GM18907 (cell line): ENCODE measurements at regions not wholly inside any gene's neighbourhood (a gene's known extent, or its start where the extent isn't known, plus 50 kb on each side); places are given as distances from the start of the nearest gene placed in this dataset.
"Not testable (repeated sequence)": the region's sequence is repeated elsewhere in the genome, so short reads cannot be mapped to it uniquely, and the experiment has no call there.

Source experiments
- ATAC-seq: cut with Tn5 transposase; IDR thresholded peaks from one replicate; pipeline ENCODE4 v1.9.1; 2021; ENCODE audit warnings: mild to moderate bottlenecking, moderate library complexity; ENCODE audit not compliant: unreplicated experiment

DNA sequence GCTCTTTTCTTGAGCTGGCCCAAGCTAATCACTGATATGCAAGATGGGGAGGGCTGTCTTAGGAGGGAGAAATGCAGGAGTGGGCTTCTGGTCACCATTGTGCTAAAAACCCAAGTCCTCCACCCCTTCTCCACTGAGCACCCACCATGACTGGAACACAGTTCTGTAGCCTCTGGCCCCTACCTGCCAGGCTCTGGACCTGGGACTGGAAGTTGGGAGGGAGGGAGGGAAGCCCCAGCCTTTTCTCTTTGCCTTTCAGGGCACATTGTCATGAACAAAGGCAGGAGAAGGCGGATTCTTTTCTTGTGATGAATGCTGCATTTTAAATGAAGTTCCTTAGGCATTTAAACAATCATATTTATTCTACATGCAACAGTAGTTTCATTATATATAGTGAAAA is 559.1 kb upstream of the TRPC7 start:
- ATAC-seq: no peak

DNA sequence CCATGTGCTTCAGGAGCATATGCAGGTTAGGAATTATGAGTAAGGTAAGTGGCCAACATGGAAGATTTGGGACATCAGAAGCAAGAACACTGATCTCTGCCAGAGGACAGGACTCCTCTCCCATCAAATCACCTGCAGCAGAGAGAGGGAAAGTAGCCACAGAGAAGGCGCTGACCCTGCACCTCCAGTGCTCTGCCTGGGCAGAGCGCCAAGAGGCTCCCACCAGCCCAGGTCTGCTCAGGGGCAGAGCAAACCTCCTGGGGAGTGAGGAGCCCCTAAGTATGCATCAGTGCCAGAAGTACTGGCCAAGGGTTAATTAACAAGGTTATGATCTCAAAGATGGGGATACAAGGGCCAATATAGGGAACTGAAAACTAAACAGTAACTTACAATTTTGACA is 545.3 kb upstream of the TRPC7 start:
- ATAC-seq: no peak

DNA sequence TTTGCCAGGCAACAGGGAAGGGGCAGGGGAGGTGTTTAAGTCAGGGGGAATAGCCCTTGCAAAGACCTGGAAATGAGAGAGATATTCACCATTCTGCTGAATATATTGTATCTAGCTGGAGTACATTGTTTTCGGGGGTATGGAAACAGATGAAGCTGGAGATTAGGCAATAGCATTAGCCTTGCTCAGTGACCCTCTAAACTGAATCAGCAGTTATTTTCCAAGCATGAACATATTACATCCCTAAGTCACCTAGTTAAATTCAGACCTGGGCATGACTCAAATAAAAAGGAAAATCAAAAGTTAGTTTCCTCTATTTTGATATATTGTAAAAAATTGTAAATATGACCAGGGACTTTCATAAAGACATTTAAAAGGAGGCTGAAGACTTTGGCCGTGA is 544.6 kb upstream of the TRPC7 start:
- no peak for ATAC-seq

DNA sequence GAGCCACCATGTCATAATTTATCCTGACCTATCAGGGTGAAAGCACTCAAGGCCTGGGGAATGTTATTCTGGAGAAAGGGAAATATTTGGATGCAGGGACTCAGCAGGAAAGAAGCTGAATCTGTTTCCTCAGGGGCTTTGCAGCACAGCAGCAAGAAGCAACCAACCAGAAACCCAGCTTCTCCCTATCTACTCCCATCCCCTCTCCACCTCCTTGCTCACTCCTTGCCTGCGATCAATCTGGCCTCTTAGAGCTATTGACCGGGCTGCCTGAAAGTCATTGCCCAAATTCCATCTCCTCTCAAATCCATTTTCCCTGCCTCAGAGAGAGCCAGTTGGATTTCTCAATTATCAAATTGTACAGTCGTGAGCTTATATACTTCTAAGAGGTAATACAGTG is 542.0 kb upstream of the TRPC7 start:
- ATAC-seq: no peak

DNA sequence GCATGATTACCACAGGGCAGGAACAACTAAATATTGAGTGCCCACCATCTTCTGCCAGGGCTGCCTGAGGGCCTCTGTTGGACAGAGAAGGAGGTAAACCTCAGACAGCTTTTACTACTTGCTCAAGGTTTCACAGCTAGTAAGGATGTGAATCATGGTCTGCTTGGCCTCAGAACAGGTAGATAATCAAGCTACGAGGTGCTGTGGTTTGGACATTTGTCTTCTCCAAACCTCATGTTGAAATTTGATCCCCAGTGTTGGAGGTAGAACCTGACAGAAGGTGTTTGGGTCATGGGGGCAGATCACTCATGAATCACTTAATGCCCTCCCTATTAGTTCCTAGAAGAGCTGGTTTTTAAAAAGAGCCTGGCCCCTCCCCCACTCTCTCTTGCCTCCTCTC is 541.2 kb upstream of the TRPC7 start:
- no peak for ATAC-seq

DNA sequence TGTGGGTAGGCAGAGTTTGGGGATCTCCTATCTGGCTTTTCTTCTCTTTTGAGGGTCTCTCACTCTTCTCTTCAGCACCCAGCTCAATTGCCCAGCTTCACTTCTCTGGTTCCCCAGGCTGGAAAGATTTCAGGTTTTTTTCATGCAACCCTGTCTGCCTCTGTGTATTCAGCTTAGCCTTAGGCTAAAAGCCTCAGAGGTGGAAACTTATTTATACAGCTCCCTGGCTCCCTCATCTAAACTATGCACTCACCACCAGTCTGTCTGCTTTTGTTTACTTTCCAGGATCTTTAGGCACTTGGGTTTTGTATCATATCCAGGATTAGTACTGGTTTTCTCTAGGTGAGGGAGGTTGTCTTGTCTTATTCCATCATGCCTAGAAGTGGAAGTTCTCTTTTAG is 540.2 kb upstream of the TRPC7 start:
- no peak for ATAC-seq

DNA sequence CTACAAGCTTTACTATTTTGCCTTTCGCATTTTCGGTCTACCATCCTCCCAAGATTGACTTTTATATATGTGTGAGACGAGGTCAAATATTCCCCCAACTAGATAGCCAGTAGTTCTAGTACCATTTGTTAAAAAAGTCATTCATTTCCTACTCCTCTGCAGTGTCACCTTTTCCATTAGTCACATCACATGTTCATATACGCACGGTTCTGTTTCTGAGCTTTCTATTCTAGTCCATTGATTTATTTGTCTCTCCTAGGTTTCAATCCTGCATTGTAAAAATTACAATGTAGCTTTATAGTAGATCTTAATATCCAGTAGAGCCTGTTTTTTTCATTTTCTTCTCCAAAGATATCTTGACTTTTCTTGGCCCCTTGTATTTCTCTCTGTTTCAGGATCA is 528.7 kb upstream of the TRPC7 start:
- no peak for ATAC-seq

DNA sequence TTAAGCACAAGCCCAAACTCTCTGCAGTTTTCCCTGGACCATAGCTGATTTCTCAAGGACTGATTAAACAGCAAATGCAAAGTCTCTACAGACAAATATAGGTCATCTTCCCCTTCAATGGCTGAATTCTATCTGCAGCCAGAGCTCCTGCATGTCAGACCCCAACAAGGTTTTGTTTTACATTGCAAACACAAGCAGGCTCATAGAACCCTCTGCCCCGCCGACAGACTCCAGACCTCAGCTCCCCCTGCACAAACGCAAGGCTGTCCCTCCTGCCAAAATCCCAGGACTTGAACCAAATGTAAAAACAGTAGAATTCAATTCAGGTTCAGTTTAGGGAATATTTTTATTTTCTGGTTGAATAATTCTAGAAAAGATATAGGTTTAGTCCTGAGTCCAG is 526.7 kb upstream of the TRPC7 start:
- no peak for ATAC-seq

DNA sequence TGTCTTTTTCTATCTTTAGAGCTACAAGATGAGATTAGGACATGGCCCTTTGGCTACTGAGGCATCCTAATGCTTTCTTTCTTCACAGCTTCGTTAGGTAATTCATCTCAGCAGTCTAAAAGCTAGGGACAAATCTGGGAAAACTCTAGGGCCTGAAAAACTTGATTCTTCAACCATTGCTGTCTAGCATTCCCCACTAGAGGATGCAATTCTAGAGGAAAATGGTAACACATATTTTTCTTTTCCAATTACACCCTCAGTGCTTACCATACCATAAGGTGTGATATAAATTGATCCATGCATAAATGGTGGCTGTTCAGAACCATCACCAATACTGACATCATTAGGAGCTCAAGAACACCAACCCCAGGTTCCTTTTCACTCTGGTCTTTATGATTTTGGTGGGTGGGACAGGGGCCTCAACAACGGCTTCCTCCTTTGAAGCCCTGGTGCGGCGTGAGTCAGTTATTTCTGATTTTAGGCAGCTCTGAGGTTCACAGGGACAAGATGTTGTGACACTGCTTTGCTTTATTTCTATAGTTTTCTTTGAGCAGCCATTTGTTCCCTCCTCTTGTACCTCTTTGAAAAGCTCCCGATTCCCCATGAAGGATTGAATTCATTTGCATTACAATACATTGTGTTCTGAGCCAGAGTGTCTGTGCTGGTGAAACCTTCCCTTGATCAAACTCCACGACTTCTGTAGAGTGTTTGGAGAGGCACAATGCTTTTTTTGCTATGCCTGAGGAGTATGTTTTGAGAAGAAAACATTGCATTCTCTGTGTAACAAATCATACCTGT is 526.0 kb upstream of the TRPC7 start:
- ATAC-seq: no peak

DNA sequence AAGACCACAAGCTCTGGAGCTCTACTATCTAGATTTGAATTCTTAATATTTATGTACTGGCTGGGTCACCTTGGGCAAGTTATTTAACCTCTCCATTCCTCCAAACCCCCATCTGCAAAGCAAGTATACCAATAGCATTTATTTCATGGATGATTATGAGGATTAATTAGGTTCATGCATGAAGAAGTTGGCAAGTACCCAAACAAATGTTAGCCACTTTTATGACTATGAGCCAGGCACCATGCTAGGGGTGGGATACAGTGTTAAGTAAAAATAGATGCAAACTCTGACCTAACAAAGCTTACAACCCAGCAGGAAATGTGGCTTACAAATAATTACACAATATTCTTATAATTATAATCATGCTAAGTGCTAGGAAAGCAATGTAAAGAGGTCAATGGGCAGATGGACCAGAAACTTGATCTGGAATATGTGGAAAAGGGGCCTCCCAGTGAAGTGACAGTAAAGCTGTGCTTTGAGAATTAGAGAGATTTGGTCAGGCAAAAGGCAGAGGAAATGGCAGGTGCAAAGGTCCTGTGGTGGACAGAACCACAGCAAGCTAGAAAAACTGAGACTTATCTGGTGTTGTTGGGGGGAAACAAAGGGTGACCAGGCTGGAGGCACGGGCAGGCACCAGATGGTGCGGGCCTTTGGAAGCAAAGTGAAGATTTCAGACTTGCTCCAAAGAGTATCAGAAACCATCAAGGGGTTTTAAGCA is 525.2 kb upstream of the TRPC7 start:
- ATAC-seq: no peak

DNA sequence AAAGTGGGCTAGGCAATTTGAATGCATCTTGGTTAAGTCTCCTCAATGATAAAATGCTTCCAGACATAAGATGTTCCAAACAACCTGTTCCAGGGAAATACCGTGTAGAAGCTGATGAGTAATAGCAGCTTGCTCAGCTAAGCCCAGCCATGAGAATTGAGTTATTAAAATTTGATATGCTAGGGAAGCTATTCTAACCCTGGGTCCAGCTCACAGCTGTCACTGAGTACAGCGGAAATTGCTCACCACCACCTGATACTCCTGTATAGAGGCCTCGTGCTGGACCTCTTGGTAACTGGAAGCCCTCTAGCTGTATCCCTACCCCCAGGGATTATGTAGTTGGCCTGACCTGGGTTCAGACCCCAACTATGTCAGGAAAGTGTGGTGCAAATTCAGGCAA is 521.3 kb upstream of the TRPC7 start:
- ATAC-seq: no peak

DNA sequence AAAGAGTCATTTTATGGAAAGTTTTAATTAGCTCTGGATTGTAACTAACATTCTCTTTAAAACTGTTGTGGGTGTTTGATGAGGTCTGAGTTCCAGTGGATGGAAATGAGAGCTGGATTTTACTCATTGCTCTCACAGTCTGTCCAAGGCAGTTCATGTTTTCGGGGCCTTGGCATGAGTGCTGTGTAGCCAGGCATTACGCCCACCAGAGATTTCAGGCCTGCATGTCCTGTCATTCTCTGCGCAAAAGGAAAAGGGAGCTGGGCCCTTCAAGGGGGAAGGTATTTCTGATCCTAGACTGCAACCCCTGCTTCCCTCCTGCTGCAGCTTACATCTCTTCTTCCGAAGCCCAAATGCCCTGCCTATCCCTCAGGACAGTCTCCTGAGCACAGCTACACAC is 499.6 kb upstream of the TRPC7 start:
- no peak for ATAC-seq

DNA sequence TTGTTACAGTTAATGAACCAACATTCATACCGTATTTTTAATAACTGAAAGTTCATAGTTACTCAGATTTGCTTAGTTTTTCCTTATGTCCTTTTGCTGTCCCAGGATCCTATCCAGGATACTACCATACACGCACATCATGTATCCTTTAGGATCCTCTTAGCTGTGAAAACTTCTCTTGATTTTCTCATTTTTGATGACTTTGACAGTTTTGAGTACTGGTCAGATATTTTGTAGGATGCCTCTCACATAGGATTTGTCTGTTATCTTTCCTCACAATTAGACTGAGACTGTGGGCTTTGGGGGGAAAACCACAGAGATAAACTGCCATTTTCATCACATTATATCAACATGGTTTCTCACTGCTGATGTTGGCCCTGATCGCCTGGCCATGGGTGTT is 491.3 kb upstream of the TRPC7 start:
- ATAC-seq: no peak

DNA sequence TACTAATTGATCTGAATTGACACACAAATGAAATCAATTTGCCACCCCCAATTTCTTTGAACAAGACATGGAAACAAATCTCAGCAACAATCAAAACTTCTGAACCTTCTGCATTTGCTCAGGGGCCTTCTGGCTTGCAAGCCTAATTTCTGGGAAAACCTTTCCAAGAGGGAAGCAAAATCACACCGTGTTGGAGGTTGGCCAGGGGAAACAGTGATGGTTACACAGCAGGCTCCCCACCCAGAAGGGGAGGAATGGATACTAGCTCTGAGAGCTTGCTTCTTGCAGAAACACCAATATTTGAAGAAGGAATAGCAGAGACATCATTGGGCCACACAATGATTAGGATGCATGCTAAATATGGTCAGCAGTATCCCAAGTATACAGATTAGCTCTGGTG is 488.6 kb upstream of the TRPC7 start:
- ATAC-seq: no peak

DNA sequence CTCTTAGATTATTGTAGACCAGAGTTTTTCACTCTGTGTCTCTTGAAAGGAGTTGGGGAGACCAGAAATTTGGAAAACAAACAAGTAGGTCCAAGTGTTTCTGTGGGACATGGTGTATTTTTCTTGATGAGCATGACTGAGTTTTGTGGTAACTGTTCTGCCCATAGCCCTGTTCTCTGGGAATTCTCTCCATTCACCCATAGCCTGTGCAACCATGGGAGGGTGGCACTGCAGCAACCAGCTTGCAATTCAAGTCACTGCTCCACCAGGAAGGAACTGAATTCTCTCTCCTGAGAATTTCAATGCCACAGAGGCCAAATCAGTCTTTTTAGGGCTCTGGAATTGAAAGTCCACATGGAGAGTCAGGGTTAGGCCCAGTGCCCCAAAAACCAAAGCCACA is 475.3 kb upstream of the TRPC7 start:
- no peak for ATAC-seq

DNA sequence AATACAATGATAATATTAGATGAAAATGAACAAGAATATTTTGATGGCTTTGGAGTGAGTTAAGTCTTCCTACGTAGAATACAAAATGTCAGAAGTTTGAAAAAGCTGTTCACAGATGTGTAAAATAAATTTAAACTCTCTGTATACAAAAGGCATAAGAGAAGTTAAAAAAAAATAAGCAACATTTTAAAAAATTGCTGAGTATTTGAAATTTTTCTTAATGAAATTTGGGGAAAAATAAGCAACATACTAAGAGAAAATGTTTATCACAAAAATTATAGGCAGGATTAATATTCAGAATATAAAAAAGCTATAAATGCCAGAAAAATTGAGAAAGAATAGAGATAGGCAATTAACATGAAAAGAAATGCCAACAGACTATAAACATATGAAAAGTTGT is 470.7 kb upstream of the TRPC7 start:
- no peak for ATAC-seq

DNA sequence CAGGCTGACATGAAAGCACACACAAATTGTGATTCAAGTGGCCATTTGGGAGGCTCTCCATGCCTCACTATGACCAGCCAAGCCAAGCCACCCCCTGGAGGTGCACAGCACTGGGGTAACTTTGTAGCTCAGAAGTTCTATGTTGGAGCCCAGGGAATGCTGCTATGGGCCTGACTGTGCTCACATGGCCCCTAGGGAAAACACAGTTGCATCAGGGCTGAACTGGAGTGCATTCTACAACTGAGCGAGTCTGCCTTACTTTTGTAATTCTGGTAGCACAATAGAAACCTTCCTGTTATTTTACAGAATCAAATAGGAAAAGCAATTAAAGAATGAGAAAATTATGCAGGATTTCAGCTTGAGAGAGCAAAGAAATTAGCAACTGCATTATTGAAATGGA is 455.5 kb upstream of the TRPC7 start:
- ATAC-seq: no peak

DNA sequence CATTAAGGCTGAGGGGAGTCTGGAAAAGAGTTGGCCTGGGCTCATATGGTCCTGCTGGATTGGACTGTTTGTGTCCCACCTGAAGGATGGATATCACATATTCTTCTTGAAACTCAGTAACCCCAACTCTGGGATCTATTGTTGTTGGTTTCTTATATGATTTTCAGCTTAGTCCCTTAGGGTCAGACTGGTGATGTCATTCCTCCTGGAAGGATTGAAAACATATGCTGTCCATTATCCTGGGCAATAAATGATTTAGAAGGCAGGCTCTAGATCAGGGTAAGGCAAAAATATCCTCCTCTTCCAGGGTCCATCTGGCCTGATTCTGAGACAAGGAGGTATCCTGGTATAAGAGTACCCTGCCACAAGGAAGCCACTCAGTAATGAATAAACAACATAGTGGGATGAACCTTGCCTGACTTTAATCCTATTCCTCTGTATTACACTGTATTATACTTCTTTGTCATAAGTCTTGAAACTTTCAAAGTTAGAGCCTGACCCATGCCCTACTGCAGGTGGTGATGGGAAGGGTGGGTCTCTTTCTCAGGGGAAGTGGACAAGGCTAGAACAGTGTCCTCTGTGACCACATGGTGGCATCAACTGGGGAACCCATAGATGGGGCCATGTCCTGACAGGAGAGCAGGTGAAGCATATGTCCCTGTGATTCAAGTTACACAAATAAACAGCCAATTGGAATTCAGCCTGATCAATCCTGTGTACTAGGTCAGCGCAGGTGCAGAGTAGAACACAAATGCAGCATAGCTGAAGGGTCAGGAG is 454.4 kb upstream of the TRPC7 start:
- ATAC-seq: no peak

DNA sequence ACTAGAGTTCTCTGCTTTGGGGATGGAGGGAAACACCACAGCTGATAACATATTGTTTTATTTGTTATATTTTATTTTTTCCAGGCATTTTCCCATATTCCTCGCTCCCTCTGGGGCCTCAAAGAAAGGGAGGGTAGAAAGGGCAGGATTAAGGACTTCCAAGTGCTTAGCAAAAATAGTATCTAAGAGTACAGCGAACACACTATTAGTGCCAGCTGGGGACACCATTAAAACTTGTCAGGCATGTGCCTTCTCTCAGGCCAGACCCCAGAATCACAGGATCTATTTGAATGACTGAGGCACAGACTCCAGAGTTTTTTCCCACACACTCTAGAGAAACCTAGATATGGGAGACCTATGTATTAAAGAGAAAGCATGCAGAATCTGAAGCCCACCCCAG is 451.0 kb upstream of the TRPC7 start:
- no peak for ATAC-seq

DNA sequence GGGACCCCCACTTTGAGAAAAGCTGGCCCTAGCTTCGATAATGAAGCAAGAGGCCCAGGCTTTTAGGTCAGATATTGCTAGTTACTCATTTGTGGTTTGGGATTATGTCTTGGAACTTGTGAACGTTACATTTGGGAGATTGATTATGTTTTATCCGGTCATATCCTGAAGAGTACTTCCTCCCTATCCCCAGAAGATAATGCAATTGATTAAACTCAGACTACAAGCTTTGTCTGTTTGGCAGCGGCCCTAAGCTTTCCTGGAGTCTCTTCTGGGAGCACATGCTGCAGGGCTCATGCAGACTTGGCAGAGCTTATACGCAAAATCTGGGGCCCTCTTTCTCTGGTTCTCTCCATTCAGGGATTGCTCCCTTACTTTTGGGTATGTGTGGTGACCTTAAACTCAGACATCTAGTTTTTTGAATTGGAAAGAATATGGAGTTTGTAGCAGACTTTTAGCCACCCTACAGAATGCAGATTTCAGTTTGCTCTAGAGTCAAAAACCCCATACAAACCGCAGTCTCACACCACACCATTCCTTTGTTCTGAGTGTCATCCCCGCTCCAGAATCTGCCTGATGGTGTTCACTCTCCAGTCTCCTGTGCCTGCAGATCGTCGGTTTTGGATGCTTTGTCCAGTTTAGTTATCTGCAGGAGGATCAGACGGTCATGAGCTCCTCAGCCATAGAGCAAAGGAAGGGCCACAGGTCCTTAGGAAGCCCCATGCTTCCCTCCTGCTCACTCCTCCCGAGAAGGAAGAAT is 449.5 kb upstream of the TRPC7 start:
- ATAC-seq: no peak

DNA sequence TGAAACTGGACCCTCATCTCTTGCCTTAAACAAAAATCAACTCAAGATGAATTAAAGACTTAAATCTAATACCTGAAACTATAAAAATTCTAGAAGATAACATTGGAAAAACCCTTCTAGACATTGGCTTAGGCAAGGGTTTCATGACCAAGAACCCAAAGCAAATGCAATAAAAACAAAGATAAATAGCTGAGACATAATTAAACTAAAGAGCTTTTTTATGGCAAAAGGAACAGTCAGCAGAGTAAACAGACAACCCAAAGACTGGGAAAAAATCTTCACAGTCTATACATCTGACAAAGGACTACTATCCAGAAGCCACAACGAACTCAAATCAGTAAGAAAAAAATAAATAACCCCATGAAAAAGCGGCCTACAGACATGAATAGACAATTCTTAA is 446.9 kb upstream of the TRPC7 start:
- ATAC-seq: not testable (repeated sequence)
